Prostate gland (tissue), 2 donors: ENCODE measurements at regions not wholly inside any gene's neighbourhood (a gene's known extent, or its start where the extent isn't known, plus 50 kb on each side); places are given as distances from the start of the nearest gene placed in this dataset.

Source experiments
- DNase-seq: peaks from one replicate; pipeline ENCODE4 v3.0.0-alpha.2; 2019; ENCODE audit warnings: low spot score
- H3K27ac ChIP-seq, 2 donors: fragments of 200-600 bp; sonication (generic); 2 replicates each; pipeline ENCODE4 v1.5.1; 2017 to 2019
- H3K27me3 ChIP-seq: fragments of 200-600 bp; sonication (generic); replicated peaks from 2 replicates; pipeline ENCODE4 v1.5.1; 2019; ENCODE audit not compliant: insufficient read depth
- H3K36me3 ChIP-seq, 2 donors: fragments of 200-600 bp; sonication (generic); 1 replicate in 1 of 2; 2 replicates in 1 of 2; pipeline versions ENCODE4 v1.5.1 to v1.8.1; 2017 to 2019
- H3K4me1 ChIP-seq: fragments of 200-600 bp; sonication (generic); replicated peaks from 2 replicates; pipeline ENCODE4 v1.5.1; 2019
- H3K4me3 ChIP-seq, 2 donors: fragments of 200-600 bp; sonication (generic); 2 replicates each; pipeline ENCODE4 v1.5.1; 2017 to 2019
- H3K9me3 ChIP-seq: fragments of 200-600 bp; sonication (generic); 2 replicates; pipeline ENCODE4 v1.5.1; 2017
- POLR2A ChIP-seq: fragments of 450-650 bp; IDR thresholded peaks from one replicate; pipeline ENCODE4 v1.6.1; 2016; ENCODE audit warnings: antibody characterized with exemption, mild to moderate bottlenecking
- POLR2AphosphoS5 ChIP-seq: sonication (generic); formaldehyde crosslinking; IDR thresholded peaks from one replicate; pipeline ENCODE4 v1.6.1; 2017; ENCODE audit warnings: antibody characterized with exemption
- WGBS: methylation state at CpG from one replicate; pipeline ENCODE4 v1.1.5; 2018; 5-methylcytosine and 5-hydroxymethylcytosine counted together
- intact Hi-C: fragments of 100-400 bp; cut with DNase I; formaldehyde crosslinking; loops from one replicate; pipeline ENCODE4 v1.14.2; 2022
- TF ChIP-seq, protein P1 (sequence below), 4 experiments: fragments of 200-600 bp in 2 of 4; fragments of 450-650 bp in 2 of 4; sonication (generic) in 2 of 4; IDR thresholded peaks; 1 replicate in 3 of 4; 2 replicates in 1 of 4; pipeline ENCODE4 v1.5.1; 2016 to 2019; ENCODE audit warnings: antibody characterized with exemption in 4 of 4, mild to moderate bottlenecking in 2 of 4, moderate library complexity in 2 of 4

DNA sequence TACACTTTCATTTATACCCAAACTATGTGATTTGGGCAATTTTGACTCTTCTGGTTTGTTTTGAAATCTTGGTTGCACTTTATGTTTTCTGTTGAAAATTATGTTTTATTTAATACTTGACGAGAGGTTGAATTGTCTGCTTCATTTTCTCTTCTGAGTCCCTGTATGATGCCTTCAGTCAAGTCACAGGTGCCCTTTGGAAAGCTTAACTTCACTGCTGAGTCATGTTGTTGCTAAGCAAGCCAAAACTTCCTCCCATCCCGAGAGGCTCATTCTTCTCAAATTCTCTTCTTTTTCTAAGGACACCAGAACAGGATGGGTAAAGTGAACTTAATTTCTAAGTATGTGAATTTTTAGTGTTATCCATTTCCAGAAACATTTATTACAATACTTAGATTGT, 455.3 kb upstream of the PTGER4 start:
- no peak for DNase-seq
- Histone ChIP-seq H3K27me3 (no peaks in the 10 kb centered on the region), H3K36me3 (no peaks in the 10 kb centered on the region), H3K9me3 (no peaks in the 10 kb centered on the region), H3K27ac (no peak overlapping the region), H3K4me3 (no peak overlapping the region), H3K4me1 (no peaks in the 10 kb centered on the region)
- WGBS: 81% methylated on average over 2 of the region's 2 CpGs
- TF ChIP-seq POLR2A (no peak), POLR2AphosphoS5 (no peak)
- TF ChIP-seq, protein P1, sequence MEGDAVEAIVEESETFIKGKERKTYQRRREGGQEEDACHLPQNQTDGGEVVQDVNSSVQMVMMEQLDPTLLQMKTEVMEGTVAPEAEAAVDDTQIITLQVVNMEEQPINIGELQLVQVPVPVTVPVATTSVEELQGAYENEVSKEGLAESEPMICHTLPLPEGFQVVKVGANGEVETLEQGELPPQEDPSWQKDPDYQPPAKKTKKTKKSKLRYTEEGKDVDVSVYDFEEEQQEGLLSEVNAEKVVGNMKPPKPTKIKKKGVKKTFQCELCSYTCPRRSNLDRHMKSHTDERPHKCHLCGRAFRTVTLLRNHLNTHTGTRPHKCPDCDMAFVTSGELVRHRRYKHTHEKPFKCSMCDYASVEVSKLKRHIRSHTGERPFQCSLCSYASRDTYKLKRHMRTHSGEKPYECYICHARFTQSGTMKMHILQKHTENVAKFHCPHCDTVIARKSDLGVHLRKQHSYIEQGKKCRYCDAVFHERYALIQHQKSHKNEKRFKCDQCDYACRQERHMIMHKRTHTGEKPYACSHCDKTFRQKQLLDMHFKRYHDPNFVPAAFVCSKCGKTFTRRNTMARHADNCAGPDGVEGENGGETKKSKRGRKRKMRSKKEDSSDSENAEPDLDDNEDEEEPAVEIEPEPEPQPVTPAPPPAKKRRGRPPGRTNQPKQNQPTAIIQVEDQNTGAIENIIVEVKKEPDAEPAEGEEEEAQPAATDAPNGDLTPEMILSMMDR (IDR thresholded peaks at IDR 0.05): no peak
- intact Hi-C loops: no loop called here

DNA sequence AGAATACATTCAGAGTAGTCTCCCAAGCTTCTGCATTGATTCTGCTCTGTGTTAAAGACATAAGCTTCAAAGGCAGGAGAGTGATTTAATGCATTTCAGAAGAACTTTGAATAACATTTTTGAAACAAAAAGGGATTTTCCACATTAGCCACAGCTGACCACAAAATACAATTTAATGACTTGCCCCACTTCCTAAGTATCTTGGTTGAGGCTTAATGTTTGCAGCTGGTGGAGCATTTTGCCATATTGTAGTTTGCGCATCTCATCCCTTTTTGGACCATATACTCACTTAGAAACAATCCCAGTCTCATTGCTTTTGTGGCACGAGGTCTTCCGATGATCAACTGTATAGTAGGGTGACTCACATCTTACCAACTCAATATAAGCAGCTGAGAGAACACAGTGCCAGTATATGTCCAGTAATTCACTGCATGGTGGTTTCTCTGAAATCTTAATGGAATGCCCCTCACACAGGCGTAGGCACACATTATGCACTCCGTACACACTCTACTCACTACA, 455.8 kb upstream of the PTGER4 start:
- DNase-seq: no peak
- Histone ChIP-seq H3K36me3 (no peaks in the 10 kb centered on the region), H3K9me3 (no peaks in the 10 kb centered on the region), H3K4me3 (no peak overlapping the region), H3K4me1 (no peaks in the 10 kb centered on the region), H3K27me3 (no peaks in the 10 kb centered on the region), H3K27ac (no peak overlapping the region)
- TF ChIP-seq POLR2A (no peak), POLR2AphosphoS5 (no peak)
- TF ChIP-seq, protein P1 (IDR thresholded peaks at IDR 0.05): no peak
- 89% methylated on average over 5 of the region's 5 CpGs for WGBS
- intact Hi-C loops: no loop called here

DNA sequence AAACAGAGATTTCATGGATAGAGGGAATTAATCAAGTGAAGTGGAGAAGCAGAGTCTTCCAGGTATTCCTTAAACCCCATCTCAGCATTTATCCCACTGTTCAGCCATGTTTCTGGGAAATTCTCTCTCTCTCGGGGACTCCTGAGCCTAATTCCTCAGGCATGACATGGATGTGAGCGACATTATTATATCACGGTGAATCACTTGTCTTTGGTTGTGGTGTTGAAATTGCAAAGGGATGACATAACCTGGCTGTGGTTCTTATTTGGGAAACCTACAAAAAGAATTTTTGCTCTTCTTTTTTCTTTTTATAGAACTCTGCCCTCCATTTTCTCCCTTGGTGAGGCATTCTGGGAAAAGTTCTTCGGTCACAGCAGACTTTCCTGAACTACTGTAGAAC, 457.9 kb upstream of the PTGER4 start:
- H3K4me1 ChIP-seq: no peaks in the 10 kb centered on the region
- intact Hi-C loops: no loop called here
- H3K27me3 ChIP-seq: no peaks in the 10 kb centered on the region
- no peak overlapping the region for H3K27ac ChIP-seq
- WGBS: 95% methylated on average over 4 of the region's 4 CpGs
- TF ChIP-seq POLR2A: no peak
- no peak for TF ChIP-seq POLR2AphosphoS5
- no peaks in the 10 kb centered on the region for H3K36me3 ChIP-seq
- DNase-seq: no peak
- H3K4me3 ChIP-seq: no peak overlapping the region
- no peaks in the 10 kb centered on the region for H3K9me3 ChIP-seq

DNA sequence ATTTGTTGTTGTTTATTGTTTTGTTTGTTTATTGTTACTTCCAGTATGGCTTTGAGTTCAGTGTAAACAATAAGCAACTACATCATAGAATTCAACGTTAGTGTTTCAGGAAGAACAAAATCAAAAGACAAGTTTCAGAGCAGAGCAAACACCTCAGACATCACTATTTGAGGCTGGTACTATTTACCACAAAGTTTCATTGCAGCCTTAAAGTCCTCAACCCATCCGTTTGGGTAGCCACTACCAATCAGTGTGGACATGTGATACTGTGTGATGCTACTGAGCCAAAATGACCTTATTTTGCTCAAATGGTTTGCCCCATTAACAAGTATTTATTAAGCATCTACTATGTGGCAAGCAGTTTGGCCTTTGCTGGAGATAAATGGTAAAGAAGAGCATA, 458.5 kb upstream of the PTGER4 start:
- Histone ChIP-seq H3K27me3 (no peaks in the 10 kb centered on the region), H3K4me1 (no peaks in the 10 kb centered on the region), H3K36me3 (no peaks in the 10 kb centered on the region), H3K27ac (no peak overlapping the region), H3K4me3 (no peak overlapping the region), H3K9me3 (no peaks in the 10 kb centered on the region)
- intact Hi-C loops: no loop called here
- DNase-seq: no peak
- TF ChIP-seq, protein P1 (IDR thresholded peaks at IDR 0.05): no peak
- TF ChIP-seq POLR2A (no peak), POLR2AphosphoS5 (no peak)
- 62% methylated on average over 2 of the region's 2 CpGs for WGBS

DNA sequence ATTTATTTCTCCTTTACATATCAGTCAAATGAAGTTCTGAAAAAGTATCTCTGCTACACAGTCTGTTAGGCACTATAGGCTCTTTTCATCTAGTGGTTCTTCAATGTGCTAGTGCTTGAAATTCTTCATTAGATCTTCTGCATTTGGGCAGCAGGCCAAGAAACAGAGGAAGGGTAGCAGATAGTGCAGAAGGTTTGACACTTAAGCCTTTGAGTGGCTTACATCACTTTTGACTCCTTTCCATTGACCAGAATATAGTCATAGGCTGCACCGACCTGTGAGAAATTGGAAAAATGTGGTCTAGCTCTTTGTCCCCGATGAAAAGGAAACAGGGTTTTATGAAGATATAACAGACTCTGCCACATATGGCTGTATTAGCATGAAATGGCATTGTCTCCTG, 459.5 kb upstream of the PTGER4 start:
- no peak overlapping the region for H3K4me3 ChIP-seq
- no peaks in the 10 kb centered on the region for H3K4me1 ChIP-seq
- DNase-seq: no peak
- no peak overlapping the region for H3K27ac ChIP-seq
- WGBS: 85% methylated on average over 2 of the region's 2 CpGs
- no peaks in the 10 kb centered on the region for H3K27me3 ChIP-seq
- H3K36me3 ChIP-seq: no peaks in the 10 kb centered on the region
- intact Hi-C loops: no loop called here
- no peak for TF ChIP-seq POLR2AphosphoS5
- no peak for TF ChIP-seq POLR2A
- TF ChIP-seq, protein P1 (IDR thresholded peaks at IDR 0.05): no peak
- no peaks in the 10 kb centered on the region for H3K9me3 ChIP-seq
